Natural killer cell (primary cell): ENCODE measurements at regions not wholly inside any gene's neighbourhood (a gene's known extent, or its start where the extent isn't known, plus 50 kb on each side); places are given as distances from the start of the nearest gene placed in this dataset.

Experiments used
- ATAC-seq, 3 donors: fragments of 150-1000 bp in 2 of 3; fragments of 200-7000 bp in 1 of 3; cut with Tn5 transposase; 1 replicate in 1 of 3; 2 replicates in 2 of 3; pipeline ENCODE4 v1.10.0; 2021; ENCODE audit warnings: mild to moderate bottlenecking in 2 of 3, moderate library complexity in 2 of 3
- DNase-seq, 2 donors: peaks; one replicate each; pipeline versions ENCODE4 v3.0.0 to v3.0.0-alpha.2; 2013 to 2021; ENCODE audit warnings: mixed read lengths in 1 of 2
- H3K27ac ChIP-seq: one replicate; pipeline ENCODE4 v1.5.1; 2013; ENCODE audit warnings: mild to moderate bottlenecking, low read length
- H3K27me3 ChIP-seq: one replicate; pipeline ENCODE4 v1.6.1; 2013; ENCODE audit warnings: low read length; ENCODE audit not compliant: control insufficient read depth, insufficient read depth
- H3K36me3 ChIP-seq: one replicate; pipeline ENCODE4 v1.6.1; 2013; ENCODE audit warnings: low read length; ENCODE audit not compliant: control insufficient read depth, insufficient read depth
- H3K4me1 ChIP-seq: one replicate; pipeline ENCODE4 v1.6.1; 2013; ENCODE audit warnings: low read length; ENCODE audit not compliant: control insufficient read depth, insufficient read depth
- H3K4me3 ChIP-seq: one replicate; pipeline ENCODE4 v1.5.1; 2013; ENCODE audit warnings: low read length
- H3K9me3 ChIP-seq: one replicate; pipeline ENCODE4 v1.6.1; 2013; ENCODE audit warnings: low read length; ENCODE audit not compliant: control insufficient read depth, insufficient read depth
- H3K27ac Mint-ChIP-seq, 2 donors: one replicate each; pipeline ENCODE4 v1.8.0; 2022; ENCODE audit warnings: mild to moderate bottlenecking in 2 of 2, mixed read lengths in 2 of 2, moderate library complexity in 1 of 2
- H3K27me3 Mint-ChIP-seq, 2 donors: one replicate each; pipeline ENCODE4 v1.8.0; 2022; ENCODE audit warnings: low read depth in 2 of 2, mixed read lengths in 2 of 2
- H3K36me3 Mint-ChIP-seq: one replicate; pipeline ENCODE4 v1.8.0; 2022; ENCODE audit warnings: mixed read lengths
- H3K4me1 Mint-ChIP-seq, 2 donors: one replicate each; pipeline ENCODE4 v1.8.0; 2022; ENCODE audit warnings: mixed read lengths in 2 of 2
- H3K4me3 Mint-ChIP-seq: one replicate; pipeline ENCODE4 v1.8.0; 2022; ENCODE audit warnings: mild to moderate bottlenecking, moderate library complexity, mixed read lengths
- H3K9me3 Mint-ChIP-seq, 2 donors: one replicate each; pipeline ENCODE4 v1.8.0; 2022; ENCODE audit warnings: mixed read lengths in 2 of 2
- CTCF ChIP-seq: fragments of 200-600 bp; IDR thresholded peaks from one replicate; pipeline ENCODE4 v1.8.0; 2022; ENCODE audit warnings: antibody characterized with exemption
- WGBS: methylation state at CpG from one replicate; pipeline ENCODE4 v1.1.7; 2013; ENCODE audit warnings: missing lambda C conversion rate; ENCODE audit not compliant: insufficient coverage; 5-methylcytosine and 5-hydroxymethylcytosine counted together
- intact Hi-C: fragments of 100-400 bp; cut with micrococcal nuclease; formaldehyde crosslinking; loops from one replicate; pipeline ENCODE4 v1.14.2; 2022

GRCh38 chr5:19264821-19265220, 723.2 kb downstream of the CDH18 start:
- 74% methylated on average over 2 of the region's 2 CpGs for WGBS
- H3K4me3 Mint-ChIP-seq, result no peak overlapping the region
- ATAC-seq (no peak), DNase-seq (no peak)
- no peaks in the 10 kb centered on the region for H3K27me3 Mint-ChIP-seq
- TF ChIP-seq CTCF, result no peak
- H3K36me3 Mint-ChIP-seq, result peaks cover 16% of the 10 kb centered on the region
- no peaks in the 10 kb centered on the region for H3K4me1 ChIP-seq
- H3K27ac Mint-ChIP-seq, result no peak overlapping the region
- no peak overlapping the region for H3K27ac ChIP-seq
- H3K4me1 Mint-ChIP-seq, result no peaks in the 10 kb centered on the region
- H3K4me3 ChIP-seq, result no peak overlapping the region
- H3K36me3 ChIP-seq, result no peaks in the 10 kb centered on the region
- intact Hi-C loops, result no loop called here
- H3K9me3 ChIP-seq, result peaks cover 4% of the 10 kb centered on the region
- H3K27me3 ChIP-seq, result no peaks in the 10 kb centered on the region
- peaks cover 24 to 29% of the 10 kb centered on the region in 2 donors for H3K9me3 Mint-ChIP-seq

- Histone ChIP-seq H3K4me3 (no peak overlapping the region), H3K27ac (no peak overlapping the region), H3K4me1 (no peaks in the 10 kb centered on the region), H3K27me3 (no peaks in the 10 kb centered on the region), H3K9me3 (peaks cover 4% of the 10 kb centered on the region), H3K36me3 (no peaks in the 10 kb centered on the region)
- H3K27ac Mint-ChIP-seq, result no peak overlapping the region
- H3K4me1 Mint-ChIP-seq, result no peaks in the 10 kb centered on the region
- WGBS, result 91% methylated on average over 4 of the region's 4 CpGs
- no peaks in the 10 kb centered on the region for H3K27me3 Mint-ChIP-seq
- intact Hi-C loops, result no loop called here
- DNase-seq, result no peak
- H3K4me3 Mint-ChIP-seq, result no peak overlapping the region
- TF ChIP-seq CTCF, result no peak
- ATAC-seq, result no peak
- H3K9me3 Mint-ChIP-seq, result peaks cover 23 to 26% of the 10 kb centered on the region in 2 donors
- peaks cover 10% of the 10 kb centered on the region for H3K36me3 Mint-ChIP-seq
These were observed 721.2 kb downstream of the CDH18 start for GRCh38 chr5:19266791-19267190.

- no peaks in the 10 kb centered on the region for H3K36me3 ChIP-seq
- ATAC-seq, result no peak
- intact Hi-C loops, result no loop called here
- H3K4me3 Mint-ChIP-seq, result no peak overlapping the region
- TF ChIP-seq CTCF, result no peak
- no peak for DNase-seq
- H3K4me1 Mint-ChIP-seq, result no peaks in the 10 kb centered on the region
- no peaks in the 10 kb centered on the region for H3K27me3 ChIP-seq
- H3K27ac ChIP-seq, result no peak overlapping the region
- H3K9me3 ChIP-seq, result peaks cover 4% of the 10 kb centered on the region
- peaks cover 19 to 24% of the 10 kb centered on the region in 2 donors for H3K9me3 Mint-ChIP-seq
- peaks cover 10% of the 10 kb centered on the region for H3K36me3 Mint-ChIP-seq
- no peaks in the 10 kb centered on the region for H3K27me3 Mint-ChIP-seq
- no peak overlapping the region for H3K4me3 ChIP-seq
- 83% methylated on average over 4 of the region's 4 CpGs for WGBS
- H3K27ac Mint-ChIP-seq, result no peak overlapping the region
- no peaks in the 10 kb centered on the region for H3K4me1 ChIP-seq
These were observed 717.8 kb downstream of the CDH18 start for GRCh38 chr5:19270153-19270552.

GRCh38 chr5:19274578-19274977, 713.4 kb downstream of the CDH18 start:
- Mint-ChIP-seq H3K36me3 (peaks cover 4% of the 10 kb centered on the region), H3K9me3 (peaks cover 12 to 22% of the 10 kb centered on the region in 2 donors)

More at GRCh38 chr5:19274578-19274977, 713.4 kb downstream of the CDH18 start:
- H3K4me3 ChIP-seq, result no peak overlapping the region
- H3K9me3 ChIP-seq, result peaks cover 12% of the 10 kb centered on the region
- no peaks in the 10 kb centered on the region for H3K4me1 ChIP-seq
- intact Hi-C loops, result no loop called here
- DNase-seq (no peak), ATAC-seq (no peak)
- no peak overlapping the region for H3K27ac Mint-ChIP-seq
- H3K4me3 Mint-ChIP-seq, result no peak overlapping the region
- TF ChIP-seq CTCF, result no peak
- WGBS, result 87% methylated on average over 2 of the region's 3 CpGs
- no peaks in the 10 kb centered on the region for H3K36me3 ChIP-seq
- no peak overlapping the region for H3K27ac ChIP-seq
- H3K4me1 Mint-ChIP-seq, result no peaks in the 10 kb centered on the region
- H3K27me3 Mint-ChIP-seq, result no peaks in the 10 kb centered on the region
- no peaks in the 10 kb centered on the region for H3K27me3 ChIP-seq
